H9 (cell line): ENCODE measurements at regions not wholly inside any gene's neighbourhood (a gene's known extent, or its start where the extent isn't known, plus 50 kb on each side); places are given as distances from the start of the nearest gene placed in this dataset.

Experiments used
- DNase-seq: peaks from one replicate; pipeline ENCODE4 v3.0.0-alpha.2; 2017
- H2AFZ ChIP-seq: one replicate; pipeline ENCODE4 v1.6.1; 2013; ENCODE audit warnings: mild to moderate bottlenecking, low read length, control low read depth, moderate library complexity
- H2AK5ac ChIP-seq: 2 replicates; pipeline ENCODE4 v1.6.1; 2013; ENCODE audit warnings: low read length, control low read depth, mixed read lengths; ENCODE audit not compliant: insufficient read length
- H2BK120ac ChIP-seq: one replicate; pipeline ENCODE4 v1.6.1; 2013; ENCODE audit warnings: low read depth, mild to moderate bottlenecking, low read length, control low read depth, inconsistent platforms; ENCODE audit not compliant: poor library complexity, severe bottlenecking
- H2BK12ac ChIP-seq: 2 replicates; pipeline ENCODE4 v1.6.1; 2013; ENCODE audit warnings: low read length, control low read depth, mixed read lengths, low read depth; ENCODE audit not compliant: insufficient read length
- H2BK15ac ChIP-seq: 2 replicates; pipeline ENCODE4 v1.6.1; 2013; ENCODE audit warnings: low read depth, low read length, control low read depth
- H2BK20ac ChIP-seq: one replicate; pipeline ENCODE4 v1.6.1; 2013; ENCODE audit warnings: low read depth, mild to moderate bottlenecking, low read length, control low read depth, inconsistent platforms; ENCODE audit not compliant: poor library complexity, severe bottlenecking
- H2BK5ac ChIP-seq: 2 replicates; pipeline ENCODE4 v1.6.1; 2013; ENCODE audit warnings: low read length, control low read depth, mixed read lengths; ENCODE audit not compliant: insufficient read length
- H3K14ac ChIP-seq: 2 replicates; pipeline ENCODE4 v1.6.1; 2013; ENCODE audit warnings: low read length, control low read depth; ENCODE audit not compliant: insufficient read depth
- H3K18ac ChIP-seq: 2 replicates; pipeline ENCODE4 v1.6.1; 2013; ENCODE audit warnings: low read depth, mild to moderate bottlenecking, mixed read lengths, low read length, control low read depth; ENCODE audit not compliant: insufficient read length
- H3K23ac ChIP-seq: 2 replicates; pipeline ENCODE4 v1.6.1; 2013; ENCODE audit warnings: low read length, control low read depth, mixed read lengths, low read depth; ENCODE audit not compliant: insufficient read length
- H3K23me2 ChIP-seq: 2 replicates; pipeline ENCODE4 v1.6.1; 2013; ENCODE audit warnings: low read depth, mild to moderate bottlenecking, mixed read lengths, low read length, control low read depth; ENCODE audit not compliant: insufficient read length, poor library complexity, severe bottlenecking
- H3K27ac ChIP-seq: 2 replicates; pipeline ENCODE4 v1.5.1; 2013; ENCODE audit warnings: low read length, control low read depth, mixed read lengths, low read depth; ENCODE audit not compliant: insufficient read length
- H3K27me3 ChIP-seq: 2 replicates; pipeline ENCODE4 v1.6.1; 2013; ENCODE audit warnings: low read length, control low read depth, inconsistent platforms; ENCODE audit not compliant: insufficient read depth
- H3K4ac ChIP-seq: 2 replicates; pipeline ENCODE4 v1.6.1; 2013; ENCODE audit warnings: low read depth, mild to moderate bottlenecking, control low read depth, inconsistent platforms, low read length, moderate library complexity
- H3K4me1 ChIP-seq: 2 replicates; pipeline ENCODE4 v1.6.1; 2013; ENCODE audit warnings: low read length, control low read depth, inconsistent platforms; ENCODE audit not compliant: insufficient read depth
- H3K4me2 ChIP-seq: 2 replicates; pipeline ENCODE4 v1.6.1; 2013; ENCODE audit warnings: low read length, control low read depth, mixed read lengths; ENCODE audit not compliant: insufficient read length, insufficient read depth
- H3K56ac ChIP-seq: 2 replicates; pipeline ENCODE4 v1.6.1; 2013; ENCODE audit warnings: low read depth, mild to moderate bottlenecking, mixed read lengths, low read length, control low read depth; ENCODE audit not compliant: insufficient read length
- H3K79me1 ChIP-seq: 2 replicates; pipeline ENCODE4 v1.6.1; 2013; ENCODE audit warnings: low read depth, mild to moderate bottlenecking, moderate library complexity, low read length, control low read depth, inconsistent platforms; ENCODE audit not compliant: insufficient read depth, poor library complexity, severe bottlenecking
- H3K79me2 ChIP-seq: 2 replicates; pipeline ENCODE4 v1.6.1; 2013; ENCODE audit warnings: low read length, control low read depth, inconsistent platforms; ENCODE audit not compliant: insufficient read depth
- H3K9ac ChIP-seq: 2 replicates; pipeline ENCODE4 v1.6.1; 2013; ENCODE audit warnings: low read length, control low read depth, mixed read lengths; ENCODE audit not compliant: insufficient read length; ENCODE audit errors: extremely low read depth
- H3K9me3 ChIP-seq: one replicate; pipeline ENCODE4 v1.6.1; 2013; ENCODE audit warnings: low read depth, low read length, inconsistent platforms; ENCODE audit not compliant: control insufficient read depth
- H3T11ph ChIP-seq: one replicate; pipeline ENCODE4 v1.6.1; 2013; ENCODE audit warnings: mild to moderate bottlenecking, low read length, control low read depth, inconsistent platforms
- H4K20me1 ChIP-seq: one replicate; pipeline ENCODE4 v1.6.1; 2013; ENCODE audit not compliant: control insufficient read depth, insufficient read length, insufficient read depth
- H4K5ac ChIP-seq: 2 replicates; pipeline ENCODE4 v1.6.1; 2013; ENCODE audit warnings: low read depth, mild to moderate bottlenecking, mixed read lengths, low read length, control low read depth; ENCODE audit not compliant: insufficient read length
- H4K8ac ChIP-seq: replicated peaks from 2 replicates; pipeline ENCODE4 v1.6.1; 2013; ENCODE audit warnings: low read length, control low read depth, mixed read lengths, low read depth; ENCODE audit not compliant: insufficient read length
- H4K91ac ChIP-seq: 2 replicates; pipeline ENCODE4 v1.6.1; 2013; ENCODE audit warnings: low read depth, mild to moderate bottlenecking, moderate library complexity, mixed read lengths, low read length, control low read depth; ENCODE audit not compliant: insufficient read length
- H3K27ac Mint-ChIP-seq, 3 experiments: 2 replicates in 2 of 3; 3 replicates in 1 of 3; pipeline ENCODE4 v1.8.0; 2020 to 2021; ENCODE audit warnings: mixed read lengths in 3 of 3, mild to moderate bottlenecking in 1 of 3, moderate library complexity in 1 of 3
- H3K27me3 Mint-ChIP-seq: 2 replicates; pipeline ENCODE4 v1.8.0; 2021; ENCODE audit warnings: low read depth, mild to moderate bottlenecking, moderate library complexity, mixed read lengths
- H3K36me3 Mint-ChIP-seq, 3 experiments: 2 replicates in 2 of 3; 3 replicates in 1 of 3; pipeline ENCODE4 v1.8.0; 2020 to 2021; ENCODE audit warnings: low read depth in 3 of 3, mixed read lengths in 3 of 3; ENCODE audit not compliant: insufficient read depth in 1 of 3
- H3K4me1 Mint-ChIP-seq, 2 experiments: 2 replicates each; pipeline ENCODE4 v1.8.0; 2020; ENCODE audit warnings: mixed read lengths in 2 of 2
- H3K4me3 Mint-ChIP-seq, 2 experiments: 2 replicates in 1 of 2; 3 replicates in 1 of 2; pipeline ENCODE4 v1.8.0; 2020 to 2021; ENCODE audit warnings: mild to moderate bottlenecking in 2 of 2, mixed read lengths in 2 of 2, moderate library complexity in 1 of 2
- H3K9me3 Mint-ChIP-seq, 2 experiments: 2 replicates in 1 of 2; 3 replicates in 1 of 2; pipeline ENCODE4 v1.8.0; 2020; ENCODE audit warnings: mild to moderate bottlenecking in 2 of 2, mixed read lengths in 2 of 2, moderate library complexity in 1 of 2
- WGBS: extraction: QIAGEN DNeasy Blood & Tissue Kit; methylation state at CpG from one replicate; pipeline ENCODE4 v1.1.7; 2013; ENCODE audit warnings: missing lambda C conversion rate, low lambda C conversion rate, mixed read lengths; ENCODE audit not compliant: insufficient read length; ENCODE audit errors: extremely low coverage; 5-methylcytosine and 5-hydroxymethylcytosine counted together
- TF ChIP-seq, protein P1 (sequence below): fragments of 200-600 bp; sonication (generic); conservative IDR thresholded peaks from 3 replicates; pipeline ENCODE4 v1.8.0; 2021; ENCODE audit warnings: antibody characterized with exemption, mild to moderate bottlenecking

DNA sequence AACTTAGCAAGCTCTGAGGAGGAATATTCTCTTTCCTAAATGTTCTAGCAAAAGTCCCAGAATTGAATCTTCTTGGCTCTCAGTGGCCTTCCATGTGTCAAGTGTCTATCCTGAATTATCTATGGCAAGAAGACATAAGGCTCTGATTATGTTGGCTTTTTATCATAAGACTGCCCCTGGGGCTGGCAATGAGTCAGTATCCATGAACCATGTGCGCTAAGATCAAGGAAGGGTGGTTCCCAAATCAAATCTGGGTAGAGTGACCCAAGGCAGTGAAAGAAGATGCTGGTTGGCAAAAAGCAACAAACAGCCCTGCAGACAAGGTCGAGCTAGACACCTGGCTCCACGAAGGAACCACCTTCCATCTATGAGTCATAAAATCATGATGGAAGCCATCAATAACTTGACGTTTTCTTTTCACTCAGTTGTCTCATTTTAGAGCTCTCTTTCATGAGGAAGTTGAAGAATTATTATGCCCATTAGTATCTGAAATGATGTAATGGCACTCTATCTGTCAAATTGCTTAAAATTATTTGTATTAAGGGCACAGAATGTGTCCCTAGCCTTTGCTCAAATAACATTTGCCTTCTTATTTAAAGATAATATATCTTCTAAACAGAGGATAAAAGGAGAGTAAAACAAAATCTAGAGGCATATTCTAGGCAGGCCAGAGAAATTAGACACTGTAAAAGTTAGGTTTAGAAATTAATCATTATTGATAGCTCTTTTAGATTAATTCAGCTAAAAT lies 657.7 kb upstream of the GOT2 start:
- TF ChIP-seq, protein P1, sequence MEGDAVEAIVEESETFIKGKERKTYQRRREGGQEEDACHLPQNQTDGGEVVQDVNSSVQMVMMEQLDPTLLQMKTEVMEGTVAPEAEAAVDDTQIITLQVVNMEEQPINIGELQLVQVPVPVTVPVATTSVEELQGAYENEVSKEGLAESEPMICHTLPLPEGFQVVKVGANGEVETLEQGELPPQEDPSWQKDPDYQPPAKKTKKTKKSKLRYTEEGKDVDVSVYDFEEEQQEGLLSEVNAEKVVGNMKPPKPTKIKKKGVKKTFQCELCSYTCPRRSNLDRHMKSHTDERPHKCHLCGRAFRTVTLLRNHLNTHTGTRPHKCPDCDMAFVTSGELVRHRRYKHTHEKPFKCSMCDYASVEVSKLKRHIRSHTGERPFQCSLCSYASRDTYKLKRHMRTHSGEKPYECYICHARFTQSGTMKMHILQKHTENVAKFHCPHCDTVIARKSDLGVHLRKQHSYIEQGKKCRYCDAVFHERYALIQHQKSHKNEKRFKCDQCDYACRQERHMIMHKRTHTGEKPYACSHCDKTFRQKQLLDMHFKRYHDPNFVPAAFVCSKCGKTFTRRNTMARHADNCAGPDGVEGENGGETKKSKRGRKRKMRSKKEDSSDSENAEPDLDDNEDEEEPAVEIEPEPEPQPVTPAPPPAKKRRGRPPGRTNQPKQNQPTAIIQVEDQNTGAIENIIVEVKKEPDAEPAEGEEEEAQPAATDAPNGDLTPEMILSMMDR: no peak
- Histone ChIP-seq H3K4me2 (no peak overlapping the region), H3K79me2 (no peaks in the 10 kb centered on the region), H3K23ac (no peak overlapping the region), H4K8ac (no peak overlapping the region), H3K56ac (no peak overlapping the region), H3K4ac (no peak overlapping the region), H3K9me3 (no peaks in the 10 kb centered on the region), H4K5ac (no peak overlapping the region), H2BK20ac (no peak overlapping the region), H2BK12ac (no peak overlapping the region), H3K4me1 (no peaks in the 10 kb centered on the region; the same call in 1 of the 2 replicates), H3K79me1 (no peaks in the 10 kb centered on the region), H2AK5ac (no peak overlapping the region), H2BK120ac (no peak overlapping the region), H2AFZ (no peak overlapping the region), H3K23me2 (no peaks in the 10 kb centered on the region), H3T11ph (no peak overlapping the region), H3K27ac (no peak overlapping the region), H4K20me1 (no peaks in the 10 kb centered on the region), H4K91ac (no peak overlapping the region), H3K9ac (no peak overlapping the region), H2BK15ac (no peak overlapping the region), H3K18ac (no peak overlapping the region), H3K14ac (no peak overlapping the region), H3K27me3 (no peaks in the 10 kb centered on the region), H2BK5ac (no peak overlapping the region)
- no peaks in the 10 kb centered on the region for H3K9me3 Mint-ChIP-seq
- H3K27ac Mint-ChIP-seq: no peak overlapping the region
- no peaks in the 10 kb centered on the region; the same call in 1 of the 2 replicates for H3K27me3 Mint-ChIP-seq
- H3K36me3 Mint-ChIP-seq: peaks cover 0 to 2% (median 0%) of the 10 kb centered on the region in 3 experiments; a peak in 1 of 7 replicates
- H3K4me1 Mint-ChIP-seq: peaks cover 14 to 18% of the 10 kb centered on the region in 2 experiments
- no peak overlapping the region for H3K4me3 Mint-ChIP-seq
- no peak for DNase-seq
- WGBS: no CpG with 5 or more reads among the region's 4 CpGs
